Peyer's patch (tissue), 4 donors: ENCODE measurements at regions not wholly inside any gene's neighbourhood (a gene's known extent, or its start where the extent isn't known, plus 50 kb on each side); places are given as distances from the start of the nearest gene placed in this dataset.

Source experiments
- DNase-seq, 3 donors: peaks; one replicate each; pipeline ENCODE4 v3.0.0-alpha.2; 2017 to 2019
- H3K27ac ChIP-seq, 4 donors: fragments of 200-600 bp; sonication (generic); one replicate each; pipeline ENCODE4 v1.5.1; 2016 to 2019
- H3K27me3 ChIP-seq, 2 donors: fragments of 200-600 bp; sonication (generic); one replicate each; pipeline ENCODE4 v1.5.1; 2019
- H3K36me3 ChIP-seq, 3 donors: fragments of 200-600 bp; sonication (generic); one replicate each; pipeline ENCODE4 v1.5.1; 2016 to 2019
- H3K4me1 ChIP-seq, 4 donors: fragments of 200-600 bp; sonication (generic); one replicate each; pipeline ENCODE4 v1.5.1; 2016 to 2019
- H3K4me3 ChIP-seq, 4 donors: fragments of 200-600 bp; sonication (generic); 1 replicate in 3 of 4; 2 replicates in 1 of 4; pipeline ENCODE4 v1.5.1; 2016 to 2019; ENCODE audit warnings: mild to moderate bottlenecking in 1 of 4
- H3K9me3 ChIP-seq, 4 donors: fragments of 200-600 bp; sonication (generic); one replicate each; pipeline ENCODE4 v1.5.1; 2016 to 2019; ENCODE audit warnings: mild to moderate bottlenecking in 1 of 4
- POLR2A ChIP-seq, 2 donors: fragments of 450-650 bp; IDR thresholded peaks; one replicate each; pipeline ENCODE4 v1.5.1; 2017; ENCODE audit warnings: antibody characterized with exemption in 2 of 2, mild to moderate bottlenecking in 2 of 2, moderate library complexity in 2 of 2
- TF ChIP-seq, protein P1 (sequence below), 6 experiments: fragments of 450-650 bp in 4 of 6; fragments of 200-600 bp in 2 of 6; sonication (generic) in 1 of 6; IDR thresholded peaks; one replicate each; pipeline ENCODE4 v1.5.1; 2017 to 2019; ENCODE audit warnings: antibody characterized with exemption in 6 of 6, mild to moderate bottlenecking in 3 of 6, moderate library complexity in 1 of 6

DNA sequence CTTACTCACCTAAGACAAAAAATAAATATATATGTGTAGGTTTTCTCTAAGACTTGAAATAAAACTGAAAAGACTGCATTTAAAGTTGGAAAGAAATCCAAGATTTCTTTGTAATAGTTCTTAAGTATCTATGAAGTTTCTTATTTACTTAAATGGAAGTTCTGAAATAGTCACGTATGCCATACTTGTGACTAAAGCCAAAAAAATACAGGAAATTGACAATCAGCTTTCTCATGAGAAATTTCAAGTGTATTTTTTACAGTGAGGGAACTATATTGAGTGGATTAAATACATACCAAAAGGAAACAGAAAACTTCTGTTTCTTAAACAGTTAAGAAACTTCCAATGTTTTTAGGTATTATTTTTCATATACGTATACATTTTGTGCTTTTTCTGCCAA is 188.1 kb downstream of the DPY19L2 start:
- TF ChIP-seq, protein P1, sequence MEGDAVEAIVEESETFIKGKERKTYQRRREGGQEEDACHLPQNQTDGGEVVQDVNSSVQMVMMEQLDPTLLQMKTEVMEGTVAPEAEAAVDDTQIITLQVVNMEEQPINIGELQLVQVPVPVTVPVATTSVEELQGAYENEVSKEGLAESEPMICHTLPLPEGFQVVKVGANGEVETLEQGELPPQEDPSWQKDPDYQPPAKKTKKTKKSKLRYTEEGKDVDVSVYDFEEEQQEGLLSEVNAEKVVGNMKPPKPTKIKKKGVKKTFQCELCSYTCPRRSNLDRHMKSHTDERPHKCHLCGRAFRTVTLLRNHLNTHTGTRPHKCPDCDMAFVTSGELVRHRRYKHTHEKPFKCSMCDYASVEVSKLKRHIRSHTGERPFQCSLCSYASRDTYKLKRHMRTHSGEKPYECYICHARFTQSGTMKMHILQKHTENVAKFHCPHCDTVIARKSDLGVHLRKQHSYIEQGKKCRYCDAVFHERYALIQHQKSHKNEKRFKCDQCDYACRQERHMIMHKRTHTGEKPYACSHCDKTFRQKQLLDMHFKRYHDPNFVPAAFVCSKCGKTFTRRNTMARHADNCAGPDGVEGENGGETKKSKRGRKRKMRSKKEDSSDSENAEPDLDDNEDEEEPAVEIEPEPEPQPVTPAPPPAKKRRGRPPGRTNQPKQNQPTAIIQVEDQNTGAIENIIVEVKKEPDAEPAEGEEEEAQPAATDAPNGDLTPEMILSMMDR (IDR thresholded peaks at IDR 0.05) = no peak
- TF ChIP-seq POLR2A (IDR thresholded peaks at IDR 0.05) = no peak
- Histone ChIP-seq H3K36me3 (no peaks in the 10 kb centered on the region), H3K9me3 (no peaks in the 10 kb centered on the region), H3K27me3 (no peaks in the 10 kb centered on the region), H3K27ac (no peak overlapping the region), H3K4me3 (no peak overlapping the region), H3K4me1 (no peaks in the 10 kb centered on the region)
- no peak for DNase-seq

DNA sequence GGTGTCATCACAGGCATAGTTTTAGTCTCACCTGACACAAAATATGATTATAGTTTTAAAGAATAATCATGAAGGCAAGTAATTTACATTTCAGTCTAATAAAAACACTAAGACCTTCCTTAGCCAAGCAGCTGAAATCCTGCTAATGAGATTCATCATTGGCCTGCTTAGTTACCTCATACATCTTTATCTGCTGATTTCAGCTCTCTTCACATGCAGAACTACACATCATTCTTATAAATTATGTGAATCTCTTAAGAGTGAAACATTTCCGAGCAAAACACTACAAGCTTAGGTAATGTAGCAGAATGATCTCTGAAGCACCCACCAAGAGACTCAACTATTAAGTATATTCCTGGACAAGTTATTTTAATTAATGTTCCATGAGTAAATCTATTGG is 198.1 kb downstream of the DPY19L2 start:
- Histone ChIP-seq H3K4me3 (no peak overlapping the region), H3K27me3 (no peaks in the 10 kb centered on the region), H3K9me3 (no peaks in the 10 kb centered on the region), H3K27ac (no peak overlapping the region), H3K36me3 (no peaks in the 10 kb centered on the region), H3K4me1 (no peaks in the 10 kb centered on the region)
- TF ChIP-seq, protein P1 (IDR thresholded peaks at IDR 0.05) = no peak
- TF ChIP-seq POLR2A (IDR thresholded peaks at IDR 0.05) = no peak
- DNase-seq = no peak

DNA sequence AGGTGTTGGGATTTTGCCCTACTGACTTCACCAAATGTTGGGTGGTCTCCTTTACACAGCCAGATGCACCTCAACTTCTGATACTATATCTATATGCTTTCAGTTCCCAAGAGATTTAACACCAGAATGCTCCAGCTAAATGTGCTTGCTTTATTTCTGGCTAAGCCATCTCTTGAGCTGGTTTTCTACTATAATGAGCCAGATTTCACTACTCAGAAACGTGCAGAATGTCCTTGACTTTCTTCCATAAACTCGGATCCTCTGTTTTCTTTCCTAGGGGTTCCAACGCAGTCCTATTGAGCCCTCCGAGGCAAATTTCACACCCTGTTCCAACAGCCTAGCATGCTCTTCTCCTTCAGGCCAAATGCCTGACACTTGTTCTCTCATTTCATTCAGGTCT is 200.3 kb downstream of the DPY19L2 start:
- H3K27me3 ChIP-seq = no peaks in the 10 kb centered on the region
- H3K27ac ChIP-seq = no peak overlapping the region
- no peaks in the 10 kb centered on the region for H3K4me1 ChIP-seq
- H3K4me3 ChIP-seq = no peak overlapping the region
- H3K36me3 ChIP-seq = no peaks in the 10 kb centered on the region
- no peak for DNase-seq
- H3K9me3 ChIP-seq = no peaks in the 10 kb centered on the region
- TF ChIP-seq, protein P1 (IDR thresholded peaks at IDR 0.05) = no peak
- TF ChIP-seq POLR2A (IDR thresholded peaks at IDR 0.05) = no peak

DNA sequence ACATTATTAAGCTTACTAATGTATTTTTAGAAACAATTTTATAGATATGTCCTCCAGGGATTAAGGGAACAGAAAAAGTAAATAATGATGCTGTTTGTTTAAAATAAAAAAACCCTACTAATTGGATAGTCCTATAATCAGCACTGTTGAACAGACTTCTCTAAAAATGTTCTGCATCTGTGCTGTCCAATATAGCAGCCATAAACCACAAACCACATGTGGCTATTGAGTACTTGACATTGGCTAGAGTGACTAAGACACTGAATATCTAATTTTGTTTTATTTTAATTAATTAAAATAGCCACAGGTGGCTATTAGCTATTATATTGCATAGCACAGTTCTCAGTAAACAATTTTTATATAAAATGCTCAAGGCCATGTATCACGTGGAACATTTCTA is 210.4 kb downstream of the DPY19L2 start:
- no peak overlapping the region for H3K4me3 ChIP-seq
- DNase-seq = no peak
- no peaks in the 10 kb centered on the region for H3K9me3 ChIP-seq
- no peak overlapping the region for H3K27ac ChIP-seq
- H3K27me3 ChIP-seq = no peaks in the 10 kb centered on the region
- H3K4me1 ChIP-seq = no peaks in the 10 kb centered on the region
- no peak for TF ChIP-seq POLR2A (IDR thresholded peaks at IDR 0.05)
- TF ChIP-seq, protein P1 (IDR thresholded peaks at IDR 0.05) = no peak
- H3K36me3 ChIP-seq = no peaks in the 10 kb centered on the region

DNA sequence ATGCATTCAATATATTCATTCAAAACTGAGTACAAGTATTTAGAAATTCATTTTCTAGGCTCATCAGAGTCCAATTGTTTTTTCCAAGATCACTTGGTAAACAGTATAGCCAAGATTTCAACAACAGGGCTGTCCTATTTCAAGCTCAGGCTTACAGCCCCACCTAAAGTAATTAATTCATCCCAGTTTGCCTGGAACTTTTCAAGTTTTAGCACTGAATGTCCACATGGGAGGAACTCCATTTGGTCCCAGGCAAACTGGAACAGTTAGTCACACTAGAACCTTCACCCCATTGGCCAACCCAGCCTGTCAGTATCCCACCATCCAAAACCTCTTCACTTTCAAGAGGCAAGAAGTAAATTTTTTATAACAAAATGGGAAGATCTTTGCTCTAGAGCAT is 210.9 kb downstream of the DPY19L2 start:
- H3K27me3 ChIP-seq = no peaks in the 10 kb centered on the region
- no peak overlapping the region for H3K27ac ChIP-seq
- H3K4me1 ChIP-seq = no peaks in the 10 kb centered on the region
- H3K36me3 ChIP-seq = no peaks in the 10 kb centered on the region
- no peak for DNase-seq
- TF ChIP-seq, protein P1 (IDR thresholded peaks at IDR 0.05) = no peak
- TF ChIP-seq POLR2A (IDR thresholded peaks at IDR 0.05) = no peak
- no peak overlapping the region for H3K4me3 ChIP-seq
- H3K9me3 ChIP-seq = no peaks in the 10 kb centered on the region

DNA sequence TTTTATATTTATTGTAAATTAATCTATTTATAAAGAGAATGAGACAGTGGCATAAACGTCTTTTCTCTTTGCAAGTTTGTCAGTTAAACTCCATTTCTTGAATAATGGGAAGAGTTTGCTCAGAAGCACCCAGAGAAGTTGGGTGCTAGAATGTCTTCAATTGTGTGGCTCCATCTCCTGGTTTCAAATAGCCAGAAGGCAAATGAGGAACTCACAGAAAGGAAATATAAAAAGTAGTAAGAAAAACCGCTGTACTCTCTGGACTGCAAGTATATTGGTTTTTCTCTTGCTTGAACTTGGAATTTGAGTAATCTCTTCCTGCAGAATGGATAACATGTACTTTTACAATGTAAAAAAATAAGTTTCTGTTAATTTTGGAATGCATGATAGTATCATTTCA is 217.5 kb downstream of the DPY19L2 start:
- Histone ChIP-seq H3K27me3 (no peaks in the 10 kb centered on the region), H3K27ac (no peak overlapping the region), H3K36me3 (no peaks in the 10 kb centered on the region), H3K9me3 (no peaks in the 10 kb centered on the region), H3K4me1 (no peaks in the 10 kb centered on the region), H3K4me3 (no peak overlapping the region)
- TF ChIP-seq, protein P1 (IDR thresholded peaks at IDR 0.05) = no peak
- no peak for TF ChIP-seq POLR2A (IDR thresholded peaks at IDR 0.05)
- no peak for DNase-seq
